HuH-7 (cell line): ENCODE measurements at regions not wholly inside any gene's neighbourhood (a gene's known extent, or its start where the extent isn't known, plus 50 kb on each side); places are given as distances from the start of the nearest gene placed in this dataset.

Experiments
- DNase-seq: peaks from one replicate; pipeline ENCODE4 v3.0.0; 2011; ENCODE audit warnings: low spot score

- DNase-seq: no peak
Observed at GRCh38 chr10:108421266-108421665, 1256.8 kb upstream of the SORCS1 start.

- DNase-seq: no peak
Observed at GRCh38 chr10:108413954-108414353, 1249.4 kb upstream of the SORCS1 start.

GRCh38 chr10:108412323-108412722 is 1247.8 kb upstream of the SORCS1 start:
- no peak for DNase-seq

- no peak for DNase-seq
Observed at GRCh38 chr10:108411894-108412293, 1247.4 kb upstream of the SORCS1 start.

- DNase-seq: no peak
Observed at GRCh38 chr10:108411206-108411605, 1246.7 kb upstream of the SORCS1 start.

- no peak for DNase-seq
Observed at GRCh38 chr10:108410236-108410635, 1245.7 kb upstream of the SORCS1 start.

GRCh38 chr10:108409306-108409705 is 1244.8 kb upstream of the SORCS1 start:
- DNase-seq: no peak

GRCh38 chr10:108404155-108404554 is 1239.6 kb upstream of the SORCS1 start:
- no peak for DNase-seq

- DNase-seq: no peak
Observed at GRCh38 chr10:108399465-108399864, 1235.0 kb upstream of the SORCS1 start.

GRCh38 chr10:108393089-108393488 is 1228.6 kb upstream of the SORCS1 start:
- DNase-seq: no peak

- DNase-seq: no peak
Observed at GRCh38 chr10:108392286-108392685, 1227.8 kb upstream of the SORCS1 start.

GRCh38 chr10:108388706-108389105 is 1224.2 kb upstream of the SORCS1 start:
- no peak for DNase-seq

GRCh38 chr10:108385963-108386362 is 1221.5 kb upstream of the SORCS1 start:
- DNase-seq: no peak

- DNase-seq: no peak
Observed at GRCh38 chr10:108384378-108384777, 1219.9 kb upstream of the SORCS1 start.

- DNase-seq: no peak
Observed at GRCh38 chr10:108378779-108379178, 1214.3 kb upstream of the SORCS1 start.

GRCh38 chr10:108375691-108376090 is 1211.2 kb upstream of the SORCS1 start:
- no peak for DNase-seq

- no peak for DNase-seq
Observed at GRCh38 chr10:108374991-108375390, 1210.5 kb upstream of the SORCS1 start.

- no peak for DNase-seq
Observed at GRCh38 chr10:108365541-108365940, 1201.0 kb upstream of the SORCS1 start.

GRCh38 chr10:108363576-108363975 is 1199.1 kb upstream of the SORCS1 start:
- DNase-seq: no peak

GRCh38 chr10:108362961-108363360 is 1198.5 kb upstream of the SORCS1 start:
- no peak for DNase-seq

- DNase-seq: no peak
Observed at GRCh38 chr10:108362296-108362695, 1197.8 kb upstream of the SORCS1 start.

- no peak for DNase-seq
Observed at GRCh38 chr10:108360187-108360586, 1195.7 kb upstream of the SORCS1 start.

- no peak for DNase-seq
Observed at GRCh38 chr10:108358912-108359311, 1194.4 kb upstream of the SORCS1 start.

GRCh38 chr10:108352771-108353170 is 1188.3 kb upstream of the SORCS1 start:
- DNase-seq: no peak

- DNase-seq: no peak
Observed at GRCh38 chr10:108348215-108348614, 1183.7 kb upstream of the SORCS1 start.
